ENCODE measurements at regions not wholly inside any gene's neighbourhood (a gene's known extent, or its start where the extent isn't known, plus 50 kb on each side); places are given as distances from the start of the nearest gene placed in this dataset.
A peak's percentile ranks its signal among the peaks of the same experiment; 100 is the strongest.

DNA sequence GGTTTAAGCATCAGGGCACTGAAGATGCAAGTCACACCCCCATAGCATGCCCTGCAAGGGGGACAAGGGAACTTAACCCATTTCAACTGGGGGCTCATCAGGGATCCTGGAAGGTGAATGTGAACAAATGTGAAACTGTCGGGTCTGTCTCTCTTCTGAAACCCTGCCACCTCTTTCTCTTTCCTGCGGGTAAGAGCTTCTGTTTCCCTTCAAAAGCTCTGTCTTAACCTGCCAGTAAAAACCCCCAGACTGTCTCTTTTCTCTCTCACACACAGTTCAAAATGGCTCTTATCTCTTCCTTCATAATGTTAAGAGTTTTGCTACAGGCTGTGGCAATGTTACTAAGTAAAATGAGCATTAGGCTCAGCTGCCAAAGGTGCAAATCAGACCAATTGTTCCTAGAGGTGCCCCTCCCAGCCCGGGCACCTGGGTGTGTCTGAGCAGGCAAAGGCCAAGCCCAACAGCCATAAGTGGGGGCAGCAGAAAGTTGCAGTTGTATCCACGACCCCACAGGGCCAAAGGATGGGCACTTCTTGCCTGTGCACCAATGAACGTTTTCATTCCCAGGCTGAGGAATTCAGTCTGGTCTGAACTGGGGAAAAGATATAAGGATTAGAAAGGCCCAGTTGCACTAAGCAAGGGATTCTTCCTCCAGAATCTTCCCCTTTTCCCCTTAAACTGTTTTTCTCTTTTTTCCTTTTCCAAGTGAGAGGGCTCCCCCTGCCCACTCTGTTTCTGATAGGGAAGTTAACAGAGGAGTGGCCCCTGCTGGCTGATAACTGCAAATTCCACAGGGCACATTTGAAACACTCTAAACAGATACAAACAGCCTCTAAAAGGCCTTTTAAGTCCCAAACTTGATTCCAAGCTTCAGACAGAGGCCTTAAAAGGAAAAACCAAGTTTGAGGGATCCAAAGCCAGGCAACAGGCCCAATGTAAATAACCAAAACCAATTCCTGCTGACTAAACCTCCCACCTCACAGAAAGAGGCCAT, 113.8 kb upstream of the EPHA6 start:
- H3K79me2 ChIP-seq (ENCODE audit: control insufficient read depth, insufficient read depth, low read length), result no peaks in the 10 kb centered on the region
- H3K36me3 ChIP-seq (ENCODE audit: control insufficient read depth, insufficient read depth, low read length), result no peaks in the 10 kb centered on the region
- H3K56ac ChIP-seq (ENCODE audit: low read length), result no peak overlapping the region
- WGBS (ENCODE audit: extremely low coverage, insufficient coverage, low lambda C conversion rate), result no CpG with 5 or more reads among the region's 5 CpGs
- no peak overlapping the region for H3K23ac ChIP-seq (ENCODE audit: low read length)
- peak; percentile 67 for DNase-seq
- no peak overlapping the region for H2BK5ac ChIP-seq (ENCODE audit: low read length)
- no peak overlapping the region for H2BK15ac ChIP-seq (replicated peaks; ENCODE audit: low read depth)
- no peak overlapping the region for H2BK120ac ChIP-seq (ENCODE audit: low read depth, low read length)
- H4K8ac ChIP-seq (ENCODE audit: low read depth, low read length), result no peak overlapping the region
- no peaks in the 10 kb centered on the region for H3K27me3 ChIP-seq (ENCODE audit: insufficient read depth, low read length, poor library complexity)
- no peak overlapping the region for H4K5ac ChIP-seq (ENCODE audit: low read length)
- H3K4ac ChIP-seq (ENCODE audit: low read depth, low read length), result no peak overlapping the region
- no peak overlapping the region for H3K9ac ChIP-seq (ENCODE audit: low read length)
- no peaks in the 10 kb centered on the region for H3K4me1 ChIP-seq (ENCODE audit: control insufficient read depth, low read depth, low read length)
- H3K4me2 ChIP-seq (ENCODE audit: low read length), result no peak overlapping the region
- H3K27ac ChIP-seq (ENCODE audit: low read depth, low read length), result no peak overlapping the region
- H3K18ac ChIP-seq (ENCODE audit: low read length), result no peak overlapping the region
- no peaks in the 10 kb centered on the region for H3K79me1 ChIP-seq (ENCODE audit: low read length)
- no peak overlapping the region for H2AK5ac ChIP-seq (ENCODE audit: low read length)
- H3K4me3 ChIP-seq (ENCODE audit: low read length), result no peak overlapping the region

GRCh38 chr3:96705895-96706294, 108.5 kb upstream of the EPHA6 start:
- DNase-seq, result no peak
- no peak overlapping the region for H3K4me2 ChIP-seq (ENCODE audit: low read length)
- no peak overlapping the region for H4K8ac ChIP-seq (ENCODE audit: low read depth, low read length)
- no peaks in the 10 kb centered on the region for H3K79me1 ChIP-seq (ENCODE audit: low read length)
- no peak overlapping the region for H3K9ac ChIP-seq (ENCODE audit: low read length)
- H2BK120ac ChIP-seq (ENCODE audit: low read depth, low read length), result no peak overlapping the region
- no peak overlapping the region for H3K18ac ChIP-seq (ENCODE audit: low read length)
- H3K79me2 ChIP-seq (ENCODE audit: control insufficient read depth, insufficient read depth, low read length), result no peaks in the 10 kb centered on the region
- no peaks in the 10 kb centered on the region for H3K4me1 ChIP-seq (ENCODE audit: control insufficient read depth, low read depth, low read length)
- no peak overlapping the region for H2AK5ac ChIP-seq (ENCODE audit: low read length)
- no peak overlapping the region for H3K4me3 ChIP-seq (ENCODE audit: low read length)
- H3K4ac ChIP-seq (ENCODE audit: low read depth, low read length), result no peak overlapping the region
- no peak overlapping the region for H3K23ac ChIP-seq (ENCODE audit: low read length)
- no peak overlapping the region for H4K5ac ChIP-seq (ENCODE audit: low read length)
- H3K36me3 ChIP-seq (ENCODE audit: control insufficient read depth, insufficient read depth, low read length), result no peaks in the 10 kb centered on the region
- no peak overlapping the region for H2BK5ac ChIP-seq (ENCODE audit: low read length)
- no CpG with 5 or more reads among the region's 2 CpGs for WGBS (ENCODE audit: extremely low coverage, insufficient coverage, low lambda C conversion rate)
- H3K27me3 ChIP-seq (ENCODE audit: insufficient read depth, low read length, poor library complexity), result no peaks in the 10 kb centered on the region
- H3K27ac ChIP-seq (ENCODE audit: low read depth, low read length), result no peak overlapping the region
- no peak overlapping the region for H3K56ac ChIP-seq (ENCODE audit: low read length)
- H2BK15ac ChIP-seq (replicated peaks; ENCODE audit: low read depth), result no peak overlapping the region

- Histone ChIP-seq H3K27ac (ENCODE audit: low read depth, low read length) (no peak overlapping the region), H3K4me1 (ENCODE audit: control insufficient read depth, low read depth, low read length) (no peaks in the 10 kb centered on the region), H3K79me1 (ENCODE audit: low read length) (no peaks in the 10 kb centered on the region), H3K18ac (ENCODE audit: low read length) (no peak overlapping the region), H2BK5ac (ENCODE audit: low read length) (no peak overlapping the region), H3K4me3 (ENCODE audit: low read length) (no peak overlapping the region), H2BK15ac (replicated peaks; ENCODE audit: low read depth) (no peak overlapping the region), H2AK5ac (ENCODE audit: low read length) (no peak overlapping the region), H2BK120ac (ENCODE audit: low read depth, low read length) (no peak overlapping the region), H3K56ac (ENCODE audit: low read length) (no peak overlapping the region), H3K4me2 (ENCODE audit: low read length) (no peak overlapping the region), H3K4ac (ENCODE audit: low read depth, low read length) (no peak overlapping the region), H4K5ac (ENCODE audit: low read length) (no peak overlapping the region), H3K9ac (ENCODE audit: low read length) (no peak overlapping the region), H4K8ac (ENCODE audit: low read depth, low read length) (no peak overlapping the region), H3K36me3 (ENCODE audit: control insufficient read depth, insufficient read depth, low read length) (no peaks in the 10 kb centered on the region), H3K27me3 (ENCODE audit: insufficient read depth, low read length, poor library complexity) (no peaks in the 10 kb centered on the region), H3K79me2 (ENCODE audit: control insufficient read depth, insufficient read depth, low read length) (no peaks in the 10 kb centered on the region), H3K23ac (ENCODE audit: low read length) (no peak overlapping the region)
- no peak for DNase-seq
Observed at GRCh38 chr3:96706509-96706908, 107.9 kb upstream of the EPHA6 start.

DNA sequence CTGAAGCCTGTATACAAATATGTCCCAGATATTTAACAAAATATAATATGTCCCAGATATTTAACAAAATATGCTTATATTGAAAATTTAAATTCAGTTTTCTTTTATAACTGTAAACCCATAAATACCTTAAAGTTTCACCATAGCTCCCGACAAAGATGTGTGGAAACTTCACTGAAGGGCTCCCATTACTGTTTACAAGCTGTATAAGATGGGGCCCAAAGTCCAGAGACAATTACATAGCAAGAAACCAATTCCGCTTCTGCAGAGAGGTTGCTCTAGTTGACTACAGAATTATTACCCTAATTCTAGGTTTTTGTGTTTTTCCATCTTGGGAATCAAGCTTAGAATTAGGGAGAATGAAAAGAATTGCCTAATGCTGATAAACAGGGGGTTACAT, 102.6 kb upstream of the EPHA6 start:
- WGBS (ENCODE audit: extremely low coverage, insufficient coverage, low lambda C conversion rate), result no CpG with 5 or more reads among the region's 2 CpGs
- no peak overlapping the region for H2AK5ac ChIP-seq (ENCODE audit: low read length)
- H3K4me1 ChIP-seq (ENCODE audit: control insufficient read depth, low read depth, low read length), result no peaks in the 10 kb centered on the region
- H3K27me3 ChIP-seq (ENCODE audit: insufficient read depth, low read length, poor library complexity), result no peaks in the 10 kb centered on the region
- no peaks in the 10 kb centered on the region for H3K36me3 ChIP-seq (ENCODE audit: control insufficient read depth, insufficient read depth, low read length)
- H2BK120ac ChIP-seq (ENCODE audit: low read depth, low read length), result no peak overlapping the region
- H3K56ac ChIP-seq (ENCODE audit: low read length), result no peak overlapping the region
- no peaks in the 10 kb centered on the region for H3K79me1 ChIP-seq (ENCODE audit: low read length)
- no peaks in the 10 kb centered on the region for H3K79me2 ChIP-seq (ENCODE audit: control insufficient read depth, insufficient read depth, low read length)
- no peak overlapping the region for H3K4me2 ChIP-seq (ENCODE audit: low read length)
- no peak overlapping the region for H3K27ac ChIP-seq (ENCODE audit: low read depth, low read length)
- H3K4ac ChIP-seq (ENCODE audit: low read depth, low read length), result no peak overlapping the region
- H2BK5ac ChIP-seq (ENCODE audit: low read length), result no peak overlapping the region
- no peak overlapping the region for H4K8ac ChIP-seq (ENCODE audit: low read depth, low read length)
- no peak overlapping the region for H3K4me3 ChIP-seq (ENCODE audit: low read length)
- no peak overlapping the region for H3K9ac ChIP-seq (ENCODE audit: low read length)
- H2BK15ac ChIP-seq (replicated peaks; ENCODE audit: low read depth), result no peak overlapping the region
- H3K18ac ChIP-seq (ENCODE audit: low read length), result no peak overlapping the region
- no peak overlapping the region for H4K5ac ChIP-seq (ENCODE audit: low read length)
- H3K23ac ChIP-seq (ENCODE audit: low read length), result no peak overlapping the region
- no peak for DNase-seq

- no CpG with 5 or more reads among the region's 2 CpGs for WGBS (ENCODE audit: extremely low coverage, insufficient coverage, low lambda C conversion rate)
- H3K27me3 ChIP-seq (ENCODE audit: insufficient read depth, low read length, poor library complexity), result no peaks in the 10 kb centered on the region
- no peak overlapping the region for H3K9ac ChIP-seq (ENCODE audit: low read length)
- no peak overlapping the region for H3K27ac ChIP-seq (ENCODE audit: low read depth, low read length)
- no peak overlapping the region for H4K5ac ChIP-seq (ENCODE audit: low read length)
- H3K4me2 ChIP-seq (ENCODE audit: low read length), result no peak overlapping the region
- H3K79me2 ChIP-seq (ENCODE audit: control insufficient read depth, insufficient read depth, low read length), result no peaks in the 10 kb centered on the region
- H3K36me3 ChIP-seq (ENCODE audit: control insufficient read depth, insufficient read depth, low read length), result no peaks in the 10 kb centered on the region
- no peaks in the 10 kb centered on the region for H3K4me1 ChIP-seq (ENCODE audit: control insufficient read depth, low read depth, low read length)
- H4K8ac ChIP-seq (ENCODE audit: low read depth, low read length), result no peak overlapping the region
- no peak overlapping the region for H3K56ac ChIP-seq (ENCODE audit: low read length)
- no peak overlapping the region for H2AK5ac ChIP-seq (ENCODE audit: low read length)
- no peak overlapping the region for H3K23ac ChIP-seq (ENCODE audit: low read length)
- H2BK15ac ChIP-seq (replicated peaks; ENCODE audit: low read depth), result no peak overlapping the region
- H3K4me3 ChIP-seq (ENCODE audit: low read length), result no peak overlapping the region
- no peak overlapping the region for H3K18ac ChIP-seq (ENCODE audit: low read length)
- H2BK120ac ChIP-seq (ENCODE audit: low read depth, low read length), result no peak overlapping the region
- no peaks in the 10 kb centered on the region for H3K79me1 ChIP-seq (ENCODE audit: low read length)
- H3K4ac ChIP-seq (ENCODE audit: low read depth, low read length), result no peak overlapping the region
- DNase-seq, result no peak
- H2BK5ac ChIP-seq (ENCODE audit: low read length), result no peak overlapping the region
Observed at GRCh38 chr3:96712792-96713191, 101.6 kb upstream of the EPHA6 start.

DNA sequence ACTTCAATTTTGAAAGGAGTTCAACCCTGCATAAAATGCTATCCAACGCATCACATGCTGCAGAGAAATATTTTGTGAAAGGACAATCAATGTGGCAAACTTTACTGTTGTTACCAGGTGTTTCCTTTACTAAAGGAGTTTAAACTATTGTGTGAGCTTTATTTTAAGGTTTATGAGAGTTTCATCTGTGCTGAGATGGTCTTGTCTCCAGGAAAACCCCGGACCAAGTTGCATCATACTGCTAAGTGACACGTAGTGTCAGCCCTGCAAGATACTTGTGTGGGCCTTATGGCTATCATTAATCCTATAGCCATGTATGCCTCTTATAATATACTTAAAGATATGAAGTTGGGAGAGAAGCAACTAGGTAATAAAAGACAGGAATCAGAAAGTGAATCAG, 94.5 kb upstream of the EPHA6 start:
- H3K79me1 ChIP-seq (ENCODE audit: low read length), result no peaks in the 10 kb centered on the region
- H2AK5ac ChIP-seq (ENCODE audit: low read length), result no peak overlapping the region
- no peak overlapping the region for H3K23ac ChIP-seq (ENCODE audit: low read length)
- no peaks in the 10 kb centered on the region for H3K4me1 ChIP-seq (ENCODE audit: control insufficient read depth, low read depth, low read length)
- H3K4ac ChIP-seq (ENCODE audit: low read depth, low read length), result no peak overlapping the region
- H2BK15ac ChIP-seq (replicated peaks; ENCODE audit: low read depth), result no peak overlapping the region
- no peak overlapping the region for H2BK5ac ChIP-seq (ENCODE audit: low read length)
- WGBS (ENCODE audit: extremely low coverage, insufficient coverage, low lambda C conversion rate), result no CpG with 5 or more reads among the region's 3 CpGs
- no peak overlapping the region for H4K8ac ChIP-seq (ENCODE audit: low read depth, low read length)
- no peak overlapping the region for H3K18ac ChIP-seq (ENCODE audit: low read length)
- H3K36me3 ChIP-seq (ENCODE audit: control insufficient read depth, insufficient read depth, low read length), result no peaks in the 10 kb centered on the region
- no peak overlapping the region for H3K9ac ChIP-seq (ENCODE audit: low read length)
- H3K4me2 ChIP-seq (ENCODE audit: low read length), result no peak overlapping the region
- H3K4me3 ChIP-seq (ENCODE audit: low read length), result no peak overlapping the region
- no peaks in the 10 kb centered on the region for H3K27me3 ChIP-seq (ENCODE audit: insufficient read depth, low read length, poor library complexity)
- no peak overlapping the region for H4K5ac ChIP-seq (ENCODE audit: low read length)
- no peak overlapping the region for H3K27ac ChIP-seq (ENCODE audit: low read depth, low read length)
- no peaks in the 10 kb centered on the region for H3K79me2 ChIP-seq (ENCODE audit: control insufficient read depth, insufficient read depth, low read length)
- no peak overlapping the region for H2BK120ac ChIP-seq (ENCODE audit: low read depth, low read length)
- DNase-seq, result no peak
- H3K56ac ChIP-seq (ENCODE audit: low read length), result no peak overlapping the region
